ENCODE measurements at regions not wholly inside any gene's neighbourhood (a gene's known extent, or its start where the extent isn't known, plus 50 kb on each side); places are given as distances from the start of the nearest gene placed in this dataset.

DNA sequence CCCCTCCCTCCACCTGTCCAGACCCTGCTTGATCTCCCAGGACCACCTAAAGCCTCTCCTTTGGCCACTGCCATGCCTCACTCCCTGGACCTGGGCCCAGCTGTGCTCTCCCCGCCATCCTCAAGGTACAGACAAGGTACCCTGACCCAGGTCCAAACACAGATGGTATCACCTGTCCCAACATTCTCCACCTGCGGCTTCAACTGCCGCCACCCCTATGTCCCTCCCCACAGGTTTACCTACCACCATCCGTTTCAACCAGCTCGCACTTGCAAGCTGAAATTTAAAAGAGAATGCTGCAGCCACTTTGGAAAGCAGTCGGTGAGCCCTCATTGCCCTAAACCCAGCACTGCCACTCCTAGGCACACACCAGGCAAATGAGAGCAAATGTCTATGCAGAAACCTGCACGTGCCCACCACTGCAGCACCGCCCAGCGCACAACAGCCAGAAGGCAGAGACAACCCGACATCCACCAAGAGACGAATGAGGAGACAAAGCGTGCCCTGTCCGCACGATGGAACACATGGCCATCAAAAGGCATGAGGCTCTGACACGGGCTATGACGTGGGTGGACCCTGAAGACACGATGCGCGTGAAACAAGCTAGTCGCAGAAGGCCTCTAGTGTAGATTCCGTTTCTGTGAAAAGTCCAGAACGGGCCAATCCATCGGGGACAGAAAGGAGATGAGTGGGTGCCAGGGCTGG lies 71.0 kb downstream of the RFLNA start:
- peak in 10 of 14 donors; percentile 37 to 86 (median 67) for DNase-seq

All from C1 segment of cervical spinal cord (tissue), 14 donors.